Osteoblast (primary cell): ENCODE measurements at regions not wholly inside any gene's neighbourhood (a gene's known extent, or its start where the extent isn't known, plus 50 kb on each side); places are given as distances from the start of the nearest gene placed in this dataset.

ENCODE experiments used
- DNase-seq: peaks from one replicate; pipeline ENCODE4 v3.0.0; 2011; ENCODE audit warnings: low spot score, mixed read lengths; ENCODE audit not compliant: insufficient read length; ENCODE audit errors: missing footprints
- H2AFZ ChIP-seq: 2 replicates; pipeline ENCODE4 v1.6.0; 2011; ENCODE audit warnings: mild to moderate bottlenecking, low read length
- H3K27ac ChIP-seq: 2 replicates; pipeline ENCODE4 v1.5.1; 2011; ENCODE audit warnings: mild to moderate bottlenecking, low read depth, low read length, moderate library complexity
- H3K27me3 ChIP-seq: 2 replicates; pipeline ENCODE4 v1.6.0; 2012; ENCODE audit warnings: mild to moderate bottlenecking, control low read depth, inconsistent platforms, low read length, moderate library complexity; ENCODE audit not compliant: insufficient read depth
- H3K36me3 ChIP-seq: 2 replicates; pipeline ENCODE4 v1.5.1; 2011; ENCODE audit warnings: mild to moderate bottlenecking, low read length, control low read depth, moderate library complexity; ENCODE audit not compliant: insufficient read depth
- H3K4me1 ChIP-seq: 2 replicates; pipeline ENCODE4 v1.5.1; 2011; ENCODE audit warnings: mild to moderate bottlenecking, low read length, control low read depth, moderate library complexity; ENCODE audit not compliant: insufficient read depth
- H3K4me2 ChIP-seq: 2 replicates; pipeline ENCODE4 v1.6.0; 2011; ENCODE audit warnings: mild to moderate bottlenecking, low read length; ENCODE audit not compliant: insufficient read depth
- H3K4me3 ChIP-seq: fragments of 200-600 bp; sonication (generic); 3 replicates; pipeline ENCODE4 v1.5.1; 2012; ENCODE audit warnings: mild to moderate bottlenecking, low read length, inconsistent platforms; ENCODE audit not compliant: insufficient read depth
- H3K79me2 ChIP-seq: 2 replicates; pipeline ENCODE4 v1.6.0; 2012; ENCODE audit warnings: mild to moderate bottlenecking, low read length, control low read depth, inconsistent platforms; ENCODE audit not compliant: insufficient read depth
- H3K9me3 ChIP-seq: 2 replicates; pipeline ENCODE4 v1.5.1; 2011; ENCODE audit warnings: low read depth, low read length, control low read depth
- H4K20me1 ChIP-seq: 2 replicates; pipeline ENCODE4 v1.6.0; 2012; ENCODE audit warnings: mild to moderate bottlenecking, low read length, control low read depth; ENCODE audit not compliant: insufficient read depth
- TF ChIP-seq, protein P1 (sequence below): IDR thresholded peaks from 2 replicates; pipeline ENCODE4 v1.5.1; 2011; ENCODE audit warnings: mild to moderate bottlenecking, low read depth, low read length, moderate library complexity; ENCODE audit errors: extremely low read depth

DNA sequence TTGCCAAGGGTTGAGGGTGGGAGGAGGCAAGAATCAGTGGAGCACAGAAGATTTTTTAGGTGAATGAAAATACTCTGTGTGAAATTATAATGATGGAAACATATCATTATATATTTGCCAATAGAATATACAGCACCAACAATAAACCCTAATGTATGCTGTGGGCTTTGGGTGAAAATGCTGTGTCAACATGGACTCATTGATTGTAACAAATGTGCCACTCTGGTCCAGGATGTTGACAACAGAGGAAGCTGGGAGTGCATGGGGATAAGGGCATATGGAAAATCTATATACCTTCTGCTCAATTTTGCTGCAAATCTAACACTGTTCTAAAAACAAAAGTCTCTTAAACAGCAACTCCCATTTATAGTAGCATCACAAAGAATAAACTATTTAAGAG is 114.3 kb downstream of the LYZL1 start:
- H2AFZ ChIP-seq = no peak overlapping the region
- peaks cover 7% of the 10 kb centered on the region for H3K27me3 ChIP-seq
- H3K4me1 ChIP-seq = no peaks in the 10 kb centered on the region
- H3K27ac ChIP-seq = no peak overlapping the region
- H3K36me3 ChIP-seq = no peaks in the 10 kb centered on the region
- no peak overlapping the region for H3K4me3 ChIP-seq
- H3K79me2 ChIP-seq = no peaks in the 10 kb centered on the region
- no peak overlapping the region for H3K4me2 ChIP-seq
- H3K9me3 ChIP-seq = no peaks in the 10 kb centered on the region
- no peak for DNase-seq
- TF ChIP-seq, protein P1, sequence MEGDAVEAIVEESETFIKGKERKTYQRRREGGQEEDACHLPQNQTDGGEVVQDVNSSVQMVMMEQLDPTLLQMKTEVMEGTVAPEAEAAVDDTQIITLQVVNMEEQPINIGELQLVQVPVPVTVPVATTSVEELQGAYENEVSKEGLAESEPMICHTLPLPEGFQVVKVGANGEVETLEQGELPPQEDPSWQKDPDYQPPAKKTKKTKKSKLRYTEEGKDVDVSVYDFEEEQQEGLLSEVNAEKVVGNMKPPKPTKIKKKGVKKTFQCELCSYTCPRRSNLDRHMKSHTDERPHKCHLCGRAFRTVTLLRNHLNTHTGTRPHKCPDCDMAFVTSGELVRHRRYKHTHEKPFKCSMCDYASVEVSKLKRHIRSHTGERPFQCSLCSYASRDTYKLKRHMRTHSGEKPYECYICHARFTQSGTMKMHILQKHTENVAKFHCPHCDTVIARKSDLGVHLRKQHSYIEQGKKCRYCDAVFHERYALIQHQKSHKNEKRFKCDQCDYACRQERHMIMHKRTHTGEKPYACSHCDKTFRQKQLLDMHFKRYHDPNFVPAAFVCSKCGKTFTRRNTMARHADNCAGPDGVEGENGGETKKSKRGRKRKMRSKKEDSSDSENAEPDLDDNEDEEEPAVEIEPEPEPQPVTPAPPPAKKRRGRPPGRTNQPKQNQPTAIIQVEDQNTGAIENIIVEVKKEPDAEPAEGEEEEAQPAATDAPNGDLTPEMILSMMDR = no peak
- H4K20me1 ChIP-seq = no peaks in the 10 kb centered on the region

GRCh38 chr10:29407280-29407858 is 118.5 kb downstream of the LYZL1 start:
- Histone ChIP-seq H3K4me3 (no peak overlapping the region), H3K27ac (no peak overlapping the region), H3K36me3 (no peaks in the 10 kb centered on the region), H3K79me2 (peaks cover 34% of the 10 kb centered on the region), H3K4me1 (peaks cover 19% of the 10 kb centered on the region), H4K20me1 (peaks cover 8% of the 10 kb centered on the region), H2AFZ (no peak overlapping the region), H3K27me3 (peaks cover 4% of the 10 kb centered on the region), H3K9me3 (no peaks in the 10 kb centered on the region), H3K4me2 (no peak overlapping the region)
- TF ChIP-seq, protein P1 = no peak
- no peak for DNase-seq
